Cardiac fibroblast (primary cell): ENCODE measurements at regions not wholly inside any gene's neighbourhood (a gene's known extent, or its start where the extent isn't known, plus 50 kb on each side); places are given as distances from the start of the nearest gene placed in this dataset.

Experiments
- DNase-seq, 2 donors: peaks; one replicate each; pipeline versions ENCODE4 v3.0.0 to v3.0.0-alpha.2; 2010; ENCODE audit warnings: low read depth in 2 of 2
- H3K4me3 ChIP-seq, 2 donors: replicated peaks in 1 of 2; 1 replicate in 1 of 2; 2 replicates in 1 of 2; pipeline ENCODE4 v1.5.1; 2011; ENCODE audit warnings: low read depth in 2 of 2, low read length in 2 of 2, mild to moderate bottlenecking in 2 of 2, moderate library complexity in 1 of 2
- CTCF ChIP-seq: IDR thresholded peaks from one replicate; pipeline ENCODE4 v1.5.1; 2011; ENCODE audit warnings: low read depth, mild to moderate bottlenecking, low read length, inconsistent platforms

DNA sequence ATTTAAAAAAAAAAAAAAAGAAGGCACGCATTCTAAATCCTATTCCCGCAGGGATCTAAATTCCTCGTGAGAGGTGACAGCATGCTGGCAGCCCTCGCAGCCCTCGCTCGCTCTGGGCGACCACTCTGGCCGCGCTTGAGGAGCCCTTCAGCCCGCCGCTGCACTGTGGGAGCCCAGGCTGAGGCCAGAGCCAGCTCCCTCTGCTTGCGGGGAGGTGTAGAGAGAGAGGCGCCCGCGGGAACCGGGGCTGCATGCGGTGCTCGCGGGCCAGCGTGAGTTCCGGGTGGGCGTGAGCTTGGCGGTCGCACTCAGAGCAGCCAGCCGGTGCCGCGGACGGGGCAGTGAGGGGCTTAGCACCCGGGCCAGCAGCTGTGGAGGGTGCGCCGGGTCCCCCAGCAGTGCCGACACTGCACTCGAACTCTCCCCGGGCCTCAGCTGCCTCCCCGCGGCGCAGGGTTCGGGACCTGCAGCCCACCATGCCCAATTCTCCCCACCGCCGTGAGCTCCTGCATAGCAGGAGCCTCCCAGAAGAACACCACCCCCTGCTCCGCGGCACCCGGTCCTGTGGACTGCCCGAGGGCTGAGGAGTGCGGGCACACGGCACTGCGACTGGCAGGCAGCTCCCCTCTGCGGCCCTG, 553.9 kb downstream of the LMO7 start:
- no peak for TF ChIP-seq CTCF
- no peak for DNase-seq
- H3K4me3 ChIP-seq: no peak overlapping the region

DNA sequence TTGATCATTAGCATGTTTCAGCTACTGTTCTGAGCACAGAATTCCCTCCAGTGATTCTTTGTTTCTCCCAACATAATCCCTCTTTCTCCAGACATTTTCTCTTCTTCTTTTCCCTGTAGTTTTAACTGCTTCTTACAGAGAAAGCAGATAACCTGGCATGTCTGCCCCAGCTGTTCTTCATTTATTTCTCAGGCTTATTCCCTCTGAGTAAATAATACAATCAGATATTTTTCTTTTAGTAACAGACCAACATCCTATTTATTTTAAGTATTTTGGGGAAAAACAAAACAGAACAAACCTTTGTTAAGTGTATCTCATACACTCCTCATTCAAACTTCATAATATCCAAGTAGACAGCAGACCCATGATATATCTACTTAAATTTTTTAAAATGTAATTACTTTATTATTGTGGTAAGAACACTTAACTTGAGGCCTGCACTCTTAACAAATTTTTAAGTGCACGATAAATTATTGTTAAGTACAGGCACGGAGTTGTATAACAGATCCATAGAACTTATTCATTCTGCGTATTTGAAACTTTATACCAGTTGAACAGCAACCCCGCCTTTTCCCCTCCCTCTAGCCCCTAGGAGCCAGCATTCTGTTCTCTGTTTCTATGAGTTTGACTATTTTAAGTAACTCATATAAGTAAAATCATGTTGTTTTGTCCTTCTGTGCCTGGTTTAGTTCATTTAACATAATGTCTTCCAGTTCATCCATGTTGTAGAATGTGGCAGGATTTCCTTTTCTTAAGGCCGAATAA, 540.0 kb downstream of the LMO7 start:
- no peak for TF ChIP-seq CTCF
- DNase-seq: no peak
- no peak overlapping the region for H3K4me3 ChIP-seq

- no peak for DNase-seq
- no peak for TF ChIP-seq CTCF
- H3K4me3 ChIP-seq: no peak overlapping the region
Measured at GRCh38 chr13:76168661-76169060, 532.5 kb downstream of the LMO7 start.

DNA sequence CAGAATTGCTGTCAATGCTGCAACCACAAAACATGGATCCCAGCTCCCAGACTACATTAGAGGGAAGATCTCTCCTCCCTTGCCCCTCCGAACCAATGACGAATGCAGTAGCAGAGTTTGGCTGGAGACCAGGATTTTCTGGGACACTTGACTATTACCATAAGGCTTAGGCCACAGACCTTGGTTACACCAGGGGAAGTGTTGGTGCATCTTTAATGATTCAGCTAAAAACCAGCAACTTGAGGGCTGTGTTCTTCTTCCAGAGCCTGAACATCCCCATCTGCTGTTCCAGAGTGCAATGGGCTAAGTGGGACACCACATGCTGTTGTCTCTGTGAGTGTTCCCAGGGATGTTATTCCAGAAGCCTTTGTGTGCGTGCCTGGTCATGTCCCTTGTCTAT, 528.2 kb downstream of the LMO7 start:
- H3K4me3 ChIP-seq: no peak overlapping the region
- no peak for DNase-seq
- TF ChIP-seq CTCF: no peak

- no peak overlapping the region for H3K4me3 ChIP-seq
- no peak for TF ChIP-seq CTCF
- DNase-seq: no peak
Measured at GRCh38 chr13:76163761-76164160, 527.6 kb downstream of the LMO7 start.

GRCh38 chr13:76160961-76161925, 525.1 kb downstream of the LMO7 start:
- DNase-seq: peak in 1 of 2 donors; percentile 4
- H3K4me3 ChIP-seq: no peak overlapping the region
- TF ChIP-seq CTCF: no peak
